ENCODE measurements at regions not wholly inside any gene's neighbourhood (a gene's known extent, or its start where the extent isn't known, plus 50 kb on each side); places are given as distances from the start of the nearest gene placed in this dataset.

DNA sequence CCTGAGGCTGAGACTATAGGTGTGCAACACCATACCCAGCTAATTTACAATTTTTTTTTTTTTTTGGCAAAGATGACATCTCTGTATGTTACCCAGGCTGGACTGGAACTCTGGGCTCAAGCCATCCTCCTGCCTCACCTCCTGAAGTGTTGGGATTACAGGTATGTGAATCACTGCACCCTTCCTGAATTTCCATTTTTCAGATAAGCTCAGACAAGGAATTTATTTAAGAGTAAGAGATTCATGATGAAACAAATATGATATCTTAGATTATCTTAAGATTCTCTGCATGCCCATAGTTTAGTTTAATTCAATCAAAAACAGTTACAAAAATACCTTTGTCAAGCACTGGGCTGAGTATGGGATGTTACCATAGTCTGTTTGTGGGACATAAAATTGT, 128.4 kb upstream of the BASP1 start:
- POLR2A ChIA-PET, result no interaction called here
- Mint-ChIP-seq H3K9me3 (ENCODE audit: insufficient read depth) (no peaks in the 10 kb centered on the region), H3K4me3 (no peak overlapping the region), H3K27me3 (no peaks in the 10 kb centered on the region), H3K4me1 (no peaks in the 10 kb centered on the region), H3K27ac (no peak overlapping the region)
- H3K27ac ChIP-seq (ENCODE audit: low read length in 2 of 2), result no peak overlapping the region
- ATAC-seq (ENCODE audit: low read depth) (no peak), DNase-seq (no peak)
- H3K4me1 ChIP-seq (ENCODE audit: control insufficient read depth in 2 of 2, insufficient read depth in 2 of 2, low read length in 2 of 2), result no peaks in the 10 kb centered on the region
- no peak overlapping the region for H3K9ac ChIP-seq (ENCODE audit: low read length)
- no peak overlapping the region for H2AFZ ChIP-seq (ENCODE audit: insufficient read depth, low read depth, low read length, poor library complexity, severe bottlenecking)
- H3K36me3 ChIP-seq (replicated peaks in 1 of 2; ENCODE audit: control extremely low read depth in 1 of 2, control insufficient read depth in 1 of 2, extremely low read depth in 1 of 2, insufficient read depth in 2 of 2, low read length in 1 of 2), result no peaks in the 10 kb centered on the region
- H3K9me3 ChIP-seq (ENCODE audit: control extremely low read depth in 1 of 3, control insufficient read depth in 2 of 3, insufficient read depth in 1 of 3, low read length in 2 of 3), result peaks cover 0 to 4% (median 0%) of the 10 kb centered on the region in 3 donors
- no peak for TF ChIP-seq EZH2 (IDR thresholded peaks at IDR 0.05; ENCODE audit: borderline replicate concordance, insufficient read depth, low read depth, low read length, poor library complexity, severe bottlenecking)
- TF ChIP-seq, protein P1, sequence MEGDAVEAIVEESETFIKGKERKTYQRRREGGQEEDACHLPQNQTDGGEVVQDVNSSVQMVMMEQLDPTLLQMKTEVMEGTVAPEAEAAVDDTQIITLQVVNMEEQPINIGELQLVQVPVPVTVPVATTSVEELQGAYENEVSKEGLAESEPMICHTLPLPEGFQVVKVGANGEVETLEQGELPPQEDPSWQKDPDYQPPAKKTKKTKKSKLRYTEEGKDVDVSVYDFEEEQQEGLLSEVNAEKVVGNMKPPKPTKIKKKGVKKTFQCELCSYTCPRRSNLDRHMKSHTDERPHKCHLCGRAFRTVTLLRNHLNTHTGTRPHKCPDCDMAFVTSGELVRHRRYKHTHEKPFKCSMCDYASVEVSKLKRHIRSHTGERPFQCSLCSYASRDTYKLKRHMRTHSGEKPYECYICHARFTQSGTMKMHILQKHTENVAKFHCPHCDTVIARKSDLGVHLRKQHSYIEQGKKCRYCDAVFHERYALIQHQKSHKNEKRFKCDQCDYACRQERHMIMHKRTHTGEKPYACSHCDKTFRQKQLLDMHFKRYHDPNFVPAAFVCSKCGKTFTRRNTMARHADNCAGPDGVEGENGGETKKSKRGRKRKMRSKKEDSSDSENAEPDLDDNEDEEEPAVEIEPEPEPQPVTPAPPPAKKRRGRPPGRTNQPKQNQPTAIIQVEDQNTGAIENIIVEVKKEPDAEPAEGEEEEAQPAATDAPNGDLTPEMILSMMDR (IDR thresholded peaks at IDR 0.05), result no peak
- H3K4me2 ChIP-seq (replicated peaks; ENCODE audit: low read depth, low read length, poor library complexity, severe bottlenecking), result no peak overlapping the region
- no peaks in the 10 kb centered on the region for H4K20me1 ChIP-seq (ENCODE audit: control insufficient read depth, insufficient read depth, low read length, poor library complexity, severe bottlenecking)
- H3K27me3 ChIP-seq (replicated peaks in 1 of 4; ENCODE audit: control extremely low read depth in 1 of 4, control insufficient read depth in 3 of 4, insufficient read depth in 4 of 4, low read length in 3 of 4), result no peaks in the 10 kb centered on the region
- no peaks in the 10 kb centered on the region for H3K79me2 ChIP-seq (ENCODE audit: control insufficient read depth, insufficient read depth, low read length)
- CTCF ChIA-PET, result no interaction called here
- intact Hi-C loops (cut with micrococcal nuclease), result no loop called here
- H3K4me3 ChIP-seq (ENCODE audit: control extremely low read depth in 1 of 5, extremely low read depth in 1 of 5, insufficient read depth in 1 of 5, low read depth in 2 of 5, low read length in 4 of 5), result no peak overlapping the region

DNA sequence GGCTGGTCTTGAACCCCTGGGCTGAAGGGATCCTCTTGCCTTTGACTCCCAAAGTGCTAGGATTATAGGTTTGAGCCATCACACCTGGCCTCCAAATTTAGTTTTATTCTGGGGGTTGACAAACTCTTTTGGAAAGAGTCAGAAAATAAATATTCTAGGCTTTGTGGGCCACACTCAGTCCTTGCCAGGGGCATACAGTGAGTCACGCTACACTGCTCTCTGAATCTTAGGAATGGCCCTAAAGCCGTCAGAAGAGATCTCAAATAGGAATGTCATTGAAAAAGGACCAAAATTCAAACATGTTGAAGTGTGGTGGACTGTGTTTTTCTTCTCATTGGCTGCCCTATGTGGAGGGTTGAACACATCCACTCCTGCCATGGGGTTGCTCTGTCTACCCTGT, 127.7 kb upstream of the BASP1 start:
- DNase-seq (no peak), ATAC-seq (ENCODE audit: low read depth) (no peak)
- no peak overlapping the region for H3K27ac Mint-ChIP-seq
- Histone ChIP-seq H3K4me2 (replicated peaks; ENCODE audit: low read depth, low read length, poor library complexity, severe bottlenecking) (no peak overlapping the region), H3K27ac (ENCODE audit: low read length in 2 of 2) (no peak overlapping the region), H3K9ac (ENCODE audit: low read length) (no peak overlapping the region), H3K4me3 (ENCODE audit: control extremely low read depth in 1 of 5, extremely low read depth in 1 of 5, insufficient read depth in 1 of 5, low read depth in 2 of 5, low read length in 4 of 5) (no peak overlapping the region), H3K36me3 (replicated peaks in 1 of 2; ENCODE audit: control extremely low read depth in 1 of 2, control insufficient read depth in 1 of 2, extremely low read depth in 1 of 2, insufficient read depth in 2 of 2, low read length in 1 of 2) (no peaks in the 10 kb centered on the region), H4K20me1 (ENCODE audit: control insufficient read depth, insufficient read depth, low read length, poor library complexity, severe bottlenecking) (no peaks in the 10 kb centered on the region), H3K4me1 (ENCODE audit: control insufficient read depth in 2 of 2, insufficient read depth in 2 of 2, low read length in 2 of 2) (no peaks in the 10 kb centered on the region), H3K79me2 (ENCODE audit: control insufficient read depth, insufficient read depth, low read length) (no peaks in the 10 kb centered on the region), H3K9me3 (ENCODE audit: control extremely low read depth in 1 of 3, control insufficient read depth in 2 of 3, insufficient read depth in 1 of 3, low read length in 2 of 3) (no peaks in the 10 kb centered on the region), H2AFZ (ENCODE audit: insufficient read depth, low read depth, low read length, poor library complexity, severe bottlenecking) (no peak overlapping the region), H3K27me3 (replicated peaks in 1 of 4; ENCODE audit: control extremely low read depth in 1 of 4, control insufficient read depth in 3 of 4, insufficient read depth in 4 of 4, low read length in 3 of 4) (no peaks in the 10 kb centered on the region)
- ChIA-PET CTCF (no interaction called here), POLR2A (no interaction called here)
- no peaks in the 10 kb centered on the region for H3K27me3 Mint-ChIP-seq
- 100% methylated on average over 1 of the region's 2 CpGs for WGBS (ENCODE audit: insufficient coverage)
- intact Hi-C loops (cut with micrococcal nuclease), result no loop called here
- H3K9me3 Mint-ChIP-seq (ENCODE audit: insufficient read depth), result no peaks in the 10 kb centered on the region
- no peak overlapping the region for H3K4me3 Mint-ChIP-seq
- no peak for TF ChIP-seq EZH2 (IDR thresholded peaks at IDR 0.05; ENCODE audit: borderline replicate concordance, insufficient read depth, low read depth, low read length, poor library complexity, severe bottlenecking)
- TF ChIP-seq, protein P1 (IDR thresholded peaks at IDR 0.05), result no peak
- H3K4me1 Mint-ChIP-seq, result no peaks in the 10 kb centered on the region
